A549 (cell line): ENCODE measurements at regions not wholly inside any gene's neighbourhood (a gene's known extent, or its start where the extent isn't known, plus 50 kb on each side); places are given as distances from the start of the nearest gene placed in this dataset.

Source experiments
- BHLHE40 ChIP-seq: IDR thresholded peaks from 2 replicates; pipeline ENCODE4 v1.6.1; 2012; ENCODE audit warnings: low read depth, low read length, inconsistent platforms
- EP300 ChIP-seq, 2 experiments: fragments of >200 bp; sonication (Bioruptor Twin); formaldehyde crosslinking; IDR thresholded peaks; 2 replicates in 1 of 2; 3 replicates in 1 of 2; pipeline ENCODE4 v1.6.1; 2016 to 2017
- HOXB13 ChIP-seq: fragments of 250-450 bp; sonication (Bioruptor Pico); IDR thresholded peaks from 2 replicates; pipeline ENCODE4 v1.5.0; 2020; ENCODE audit warnings: low read depth, mild to moderate bottlenecking, moderate library complexity
- NR3C1 ChIP-seq: fragments of >200 bp; sonication (Bioruptor Twin); formaldehyde crosslinking; IDR thresholded peaks from 3 replicates; pipeline ENCODE4 v1.6.1; 2017
- RFX5 ChIP-seq: fragments of 450-650 bp; IDR thresholded peaks from 2 replicates; pipeline ENCODE4 v1.7.1; 2014; ENCODE audit warnings: antibody characterized with exemption, mild to moderate bottlenecking, moderate library complexity
- SMC3 ChIP-seq: fragments of >200 bp; sonication (Bioruptor Twin); formaldehyde crosslinking; IDR thresholded peaks from 3 replicates; pipeline ENCODE4 v1.6.1; 2018; ENCODE audit warnings: inconsistent platforms
- TF ChIP-seq, protein P1 (sequence below): fragments of 200-600 bp; sonication (generic); IDR thresholded peaks from 2 replicates; pipeline ENCODE4 v1.6.1; 2016; ENCODE audit warnings: antibody characterized with exemption, mild to moderate bottlenecking, moderate library complexity

DNA sequence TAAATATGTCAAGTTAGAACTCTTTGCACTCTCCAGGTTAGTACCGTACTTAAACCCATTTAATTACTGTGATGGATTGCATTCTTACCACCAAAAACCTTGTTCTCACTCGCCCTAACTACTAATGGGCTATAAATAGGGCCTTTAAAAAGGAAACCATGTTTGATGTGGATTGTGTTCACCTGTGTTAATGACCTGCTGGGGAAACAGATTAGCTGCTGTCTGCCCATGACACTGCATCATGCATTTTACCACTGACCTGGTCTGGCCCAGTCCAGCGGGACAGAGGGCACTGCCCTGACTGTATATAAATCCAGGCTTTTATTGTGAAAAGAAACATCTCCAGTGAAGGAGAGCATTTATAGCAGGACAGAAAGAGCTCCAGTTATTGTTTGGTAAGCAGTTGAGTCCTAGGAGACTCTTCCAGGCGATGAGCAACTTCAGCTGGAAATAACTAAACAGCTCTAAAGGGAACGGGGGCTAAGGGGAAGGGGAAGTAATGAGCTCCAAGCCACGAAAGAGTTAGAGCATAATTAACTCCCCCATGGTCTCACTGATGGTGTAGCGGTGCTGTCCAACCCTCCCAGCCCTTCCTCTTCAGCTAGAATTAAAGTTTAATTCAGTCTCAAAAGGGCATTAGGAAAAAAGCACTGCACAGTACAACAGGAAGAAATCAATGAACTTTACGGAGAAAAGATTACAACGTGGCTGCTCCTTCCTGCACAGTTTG is 303.1 kb downstream of the ENC1 start:
- TF ChIP-seq BHLHE40 (no peak), RFX5 (no peak), SMC3 (no peak), NR3C1 (no peak), HOXB13 (CRISPR knock-in tag) (no peak), EP300 (IDR thresholded peaks at IDR 0.05) (no peak)
- TF ChIP-seq, protein P1, sequence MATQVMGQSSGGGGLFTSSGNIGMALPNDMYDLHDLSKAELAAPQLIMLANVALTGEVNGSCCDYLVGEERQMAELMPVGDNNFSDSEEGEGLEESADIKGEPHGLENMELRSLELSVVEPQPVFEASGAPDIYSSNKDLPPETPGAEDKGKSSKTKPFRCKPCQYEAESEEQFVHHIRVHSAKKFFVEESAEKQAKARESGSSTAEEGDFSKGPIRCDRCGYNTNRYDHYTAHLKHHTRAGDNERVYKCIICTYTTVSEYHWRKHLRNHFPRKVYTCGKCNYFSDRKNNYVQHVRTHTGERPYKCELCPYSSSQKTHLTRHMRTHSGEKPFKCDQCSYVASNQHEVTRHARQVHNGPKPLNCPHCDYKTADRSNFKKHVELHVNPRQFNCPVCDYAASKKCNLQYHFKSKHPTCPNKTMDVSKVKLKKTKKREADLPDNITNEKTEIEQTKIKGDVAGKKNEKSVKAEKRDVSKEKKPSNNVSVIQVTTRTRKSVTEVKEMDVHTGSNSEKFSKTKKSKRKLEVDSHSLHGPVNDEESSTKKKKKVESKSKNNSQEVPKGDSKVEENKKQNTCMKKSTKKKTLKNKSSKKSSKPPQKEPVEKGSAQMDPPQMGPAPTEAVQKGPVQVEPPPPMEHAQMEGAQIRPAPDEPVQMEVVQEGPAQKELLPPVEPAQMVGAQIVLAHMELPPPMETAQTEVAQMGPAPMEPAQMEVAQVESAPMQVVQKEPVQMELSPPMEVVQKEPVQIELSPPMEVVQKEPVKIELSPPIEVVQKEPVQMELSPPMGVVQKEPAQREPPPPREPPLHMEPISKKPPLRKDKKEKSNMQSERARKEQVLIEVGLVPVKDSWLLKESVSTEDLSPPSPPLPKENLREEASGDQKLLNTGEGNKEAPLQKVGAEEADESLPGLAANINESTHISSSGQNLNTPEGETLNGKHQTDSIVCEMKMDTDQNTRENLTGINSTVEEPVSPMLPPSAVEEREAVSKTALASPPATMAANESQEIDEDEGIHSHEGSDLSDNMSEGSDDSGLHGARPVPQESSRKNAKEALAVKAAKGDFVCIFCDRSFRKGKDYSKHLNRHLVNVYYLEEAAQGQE: no peak
